Vagina (tissue), 2 donors: ENCODE measurements at regions not wholly inside any gene's neighbourhood (a gene's known extent, or its start where the extent isn't known, plus 50 kb on each side); places are given as distances from the start of the nearest gene placed in this dataset.

Experiments
- DNase-seq, 2 donors: peaks; one replicate each; pipeline ENCODE4 v3.0.0-alpha.2; 2017; ENCODE audit errors: extremely low spot score in 2 of 2
- H3K27ac ChIP-seq: fragments of 200-600 bp; sonication (generic); one replicate; pipeline ENCODE4 v1.5.1; 2019
- H3K27me3 ChIP-seq: fragments of 200-600 bp; sonication (generic); one replicate; pipeline ENCODE4 v1.5.1; 2019
- H3K36me3 ChIP-seq, 2 donors: fragments of 200-600 bp; sonication (generic); one replicate each; pipeline ENCODE4 v1.5.1; 2017 to 2019
- H3K4me1 ChIP-seq: fragments of 200-600 bp; sonication (generic); one replicate; pipeline ENCODE4 v1.5.1; 2019
- H3K4me3 ChIP-seq, 2 donors: fragments of 200-600 bp; sonication (generic); 1 replicate in 1 of 2; 2 replicates in 1 of 2; pipeline ENCODE4 v1.5.1; 2016 to 2019
- H3K9me3 ChIP-seq: fragments of 200-600 bp; sonication (generic); one replicate; pipeline ENCODE4 v1.5.1; 2019
- POLR2A ChIP-seq, 2 donors: fragments of 450-650 bp; IDR thresholded peaks; one replicate each; pipeline ENCODE4 v1.6.1; 2017; ENCODE audit warnings: antibody characterized with exemption in 2 of 2, mild to moderate bottlenecking in 2 of 2, moderate library complexity in 2 of 2
- POLR2AphosphoS5 ChIP-seq, 2 donors: sonication (generic); formaldehyde crosslinking; IDR thresholded peaks; one replicate each; pipeline ENCODE4 v1.9.0; 2017; ENCODE audit warnings: antibody characterized with exemption in 2 of 2, mild to moderate bottlenecking in 2 of 2, low read depth in 1 of 2; ENCODE audit not compliant: insufficient read depth in 1 of 2
- intact Hi-C: fragments of 100-400 bp; cut with DNase I; formaldehyde crosslinking; loops from one replicate; pipeline ENCODE4 v1.15.1; 2023
- TF ChIP-seq, protein P1 (sequence below), 3 experiments: fragments of 450-650 bp in 2 of 3; fragments of 200-600 bp in 1 of 3; sonication (generic) in 1 of 3; IDR thresholded peaks; one replicate each; pipeline ENCODE4 v1.5.1; 2017 to 2019; ENCODE audit warnings: antibody characterized with exemption in 3 of 3, mild to moderate bottlenecking in 2 of 3, moderate library complexity in 2 of 3

DNA sequence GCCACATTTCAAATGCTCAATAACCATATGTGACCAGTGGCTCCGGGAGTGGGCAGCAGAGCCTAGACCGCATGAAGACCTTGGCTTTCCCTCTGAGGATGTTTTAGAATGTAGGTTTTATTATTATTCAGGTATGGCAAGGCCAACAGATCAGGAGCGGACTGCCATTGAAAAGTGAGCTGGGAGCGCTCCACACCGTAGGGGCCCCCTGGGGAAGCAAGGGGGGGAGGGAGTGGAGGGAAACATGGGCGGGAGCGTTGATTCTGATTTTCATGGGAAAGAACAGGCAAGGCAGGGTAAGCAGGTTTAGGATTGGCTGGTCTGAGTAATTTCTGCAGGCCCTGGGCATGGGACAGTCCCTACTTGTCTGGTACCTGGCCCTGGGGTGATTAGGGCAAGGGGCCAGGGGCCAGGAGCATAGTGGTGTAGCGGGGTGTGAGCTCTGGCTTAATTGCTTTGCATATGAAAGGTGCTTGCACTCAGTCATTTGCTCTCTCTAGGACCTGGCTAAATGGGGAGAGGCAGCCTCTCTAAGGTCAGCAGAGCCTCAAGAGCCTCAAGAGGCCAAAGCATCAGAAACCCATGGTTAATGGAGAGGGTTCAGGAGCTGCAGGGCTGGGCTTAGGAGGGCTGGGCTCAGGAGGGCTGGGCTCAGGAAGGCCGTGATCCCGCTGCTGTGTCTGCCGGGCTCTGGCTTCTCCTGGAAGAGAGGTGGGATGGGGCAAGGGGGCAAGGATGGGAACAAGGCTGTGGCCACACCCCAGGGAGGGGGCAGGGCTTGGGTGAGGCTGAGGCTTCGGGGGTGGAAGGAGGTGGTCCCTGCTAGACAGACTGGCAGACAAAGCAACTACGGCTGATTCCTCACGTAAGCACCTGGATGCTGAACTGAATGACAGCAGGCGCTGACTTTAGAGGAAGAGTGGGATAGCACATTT is 82.0 kb upstream of the WASF3 start:
- H3K4me1 ChIP-seq, result no peaks in the 10 kb centered on the region
- H3K36me3 ChIP-seq, result no peaks in the 10 kb centered on the region
- no peak overlapping the region for H3K4me3 ChIP-seq
- no peak overlapping the region for H3K27ac ChIP-seq
- DNase-seq, result peak; percentile 74 to 81
- TF ChIP-seq POLR2AphosphoS5 (IDR thresholded peaks at IDR 0.05; ENCODE audit: insufficient read depth in 1 of 2, low read depth in 1 of 2), result no peak
- H3K27me3 ChIP-seq, result no peaks in the 10 kb centered on the region
- H3K9me3 ChIP-seq, result no peaks in the 10 kb centered on the region
- intact Hi-C loops, result no loop called here

DNA sequence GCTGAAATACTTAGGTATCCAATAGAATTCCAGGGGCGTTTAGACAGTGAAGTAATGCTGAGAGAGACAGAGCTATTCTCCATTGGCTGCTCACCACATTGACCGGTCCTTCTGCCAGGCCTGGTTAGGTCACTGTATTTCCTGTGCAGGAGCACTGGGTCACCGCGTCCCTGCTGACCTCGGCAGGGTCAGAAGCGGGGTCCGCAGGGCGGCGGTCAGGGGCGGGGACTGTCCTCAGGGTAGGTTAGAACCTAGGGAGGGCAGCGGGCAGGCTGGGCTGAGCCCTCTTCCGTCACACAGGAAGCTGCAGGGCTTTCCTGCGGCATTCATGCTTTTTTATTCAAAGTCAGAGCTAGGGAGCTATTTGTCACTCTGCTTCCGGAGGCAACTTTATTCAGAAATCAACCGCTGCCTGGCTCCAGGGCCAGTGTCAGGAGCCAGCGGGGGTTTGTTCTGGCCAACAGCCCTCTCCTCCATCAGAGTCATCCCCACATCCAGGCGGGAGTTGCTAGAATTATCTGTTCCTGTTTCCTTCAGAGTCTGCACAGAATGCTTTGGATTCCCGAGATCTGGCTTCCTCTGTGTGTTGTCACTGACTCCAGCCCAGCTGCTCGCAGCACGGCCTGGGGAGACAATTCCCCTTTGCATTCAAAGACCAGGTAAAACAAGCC is 81.2 kb upstream of the WASF3 start:
- Histone ChIP-seq H3K36me3 (no peaks in the 10 kb centered on the region), H3K4me1 (no peaks in the 10 kb centered on the region), H3K27me3 (no peaks in the 10 kb centered on the region), H3K4me3 (no peak overlapping the region), H3K27ac (no peak overlapping the region), H3K9me3 (no peaks in the 10 kb centered on the region)
- TF ChIP-seq, protein P1, sequence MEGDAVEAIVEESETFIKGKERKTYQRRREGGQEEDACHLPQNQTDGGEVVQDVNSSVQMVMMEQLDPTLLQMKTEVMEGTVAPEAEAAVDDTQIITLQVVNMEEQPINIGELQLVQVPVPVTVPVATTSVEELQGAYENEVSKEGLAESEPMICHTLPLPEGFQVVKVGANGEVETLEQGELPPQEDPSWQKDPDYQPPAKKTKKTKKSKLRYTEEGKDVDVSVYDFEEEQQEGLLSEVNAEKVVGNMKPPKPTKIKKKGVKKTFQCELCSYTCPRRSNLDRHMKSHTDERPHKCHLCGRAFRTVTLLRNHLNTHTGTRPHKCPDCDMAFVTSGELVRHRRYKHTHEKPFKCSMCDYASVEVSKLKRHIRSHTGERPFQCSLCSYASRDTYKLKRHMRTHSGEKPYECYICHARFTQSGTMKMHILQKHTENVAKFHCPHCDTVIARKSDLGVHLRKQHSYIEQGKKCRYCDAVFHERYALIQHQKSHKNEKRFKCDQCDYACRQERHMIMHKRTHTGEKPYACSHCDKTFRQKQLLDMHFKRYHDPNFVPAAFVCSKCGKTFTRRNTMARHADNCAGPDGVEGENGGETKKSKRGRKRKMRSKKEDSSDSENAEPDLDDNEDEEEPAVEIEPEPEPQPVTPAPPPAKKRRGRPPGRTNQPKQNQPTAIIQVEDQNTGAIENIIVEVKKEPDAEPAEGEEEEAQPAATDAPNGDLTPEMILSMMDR (IDR thresholded peaks at IDR 0.05), result no peak
- no peak for TF ChIP-seq POLR2A (IDR thresholded peaks at IDR 0.05)
- TF ChIP-seq POLR2AphosphoS5 (IDR thresholded peaks at IDR 0.05; ENCODE audit: insufficient read depth in 1 of 2, low read depth in 1 of 2), result no peak
- intact Hi-C loops, result no loop called here
- no peak for DNase-seq

DNA sequence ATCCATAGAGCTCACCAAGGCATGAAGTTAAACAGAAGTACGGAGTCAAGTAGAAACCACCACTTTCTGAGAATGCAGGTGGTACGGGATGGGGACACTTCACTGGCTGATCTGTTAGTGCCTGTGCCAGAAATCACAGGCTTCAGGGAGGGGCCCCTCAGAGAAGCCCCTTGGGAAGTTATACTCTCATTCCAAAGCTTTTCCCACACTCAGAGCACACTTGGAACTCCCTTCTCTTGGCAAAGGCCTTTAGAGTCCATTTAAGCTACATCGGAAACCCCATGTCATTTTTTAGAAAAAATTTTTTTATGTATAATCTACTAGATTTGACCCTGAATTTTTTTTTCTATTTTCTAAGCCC is 80.7 kb upstream of the WASF3 start:
- no peak overlapping the region for H3K27ac ChIP-seq
- no peaks in the 10 kb centered on the region for H3K4me1 ChIP-seq
- TF ChIP-seq, protein P1 (IDR thresholded peaks at IDR 0.05), result no peak
- TF ChIP-seq POLR2A (IDR thresholded peaks at IDR 0.05) (no peak), POLR2AphosphoS5 (IDR thresholded peaks at IDR 0.05; ENCODE audit: insufficient read depth in 1 of 2, low read depth in 1 of 2) (no peak)
- no peaks in the 10 kb centered on the region for H3K36me3 ChIP-seq
- no peaks in the 10 kb centered on the region for H3K27me3 ChIP-seq
- no peaks in the 10 kb centered on the region for H3K9me3 ChIP-seq
- intact Hi-C loops, result no loop called here
- no peak overlapping the region for H3K4me3 ChIP-seq
- no peak for DNase-seq

DNA sequence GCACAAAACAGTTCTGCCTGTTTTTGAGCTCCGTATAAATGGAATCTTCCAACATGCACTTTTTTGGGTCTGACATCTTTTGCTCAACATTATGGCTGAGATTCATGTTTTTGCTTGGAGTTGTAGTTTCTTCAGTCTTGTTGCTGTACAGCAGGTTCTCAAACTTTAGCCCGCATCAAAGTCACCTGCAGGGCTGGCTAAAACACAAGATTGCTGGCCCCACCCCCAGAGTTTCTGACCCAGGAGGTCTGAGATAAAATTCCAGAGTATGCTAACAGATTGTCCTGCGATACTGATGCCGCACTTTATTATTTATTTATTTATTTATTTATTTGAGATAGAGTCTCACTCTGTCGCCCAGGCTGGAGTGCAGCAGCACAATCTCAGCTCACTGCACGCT is 79.8 kb upstream of the WASF3 start:
- no peak for DNase-seq
- H3K9me3 ChIP-seq, result no peaks in the 10 kb centered on the region
- H3K27me3 ChIP-seq, result no peaks in the 10 kb centered on the region
- TF ChIP-seq POLR2A (IDR thresholded peaks at IDR 0.05) (no peak), POLR2AphosphoS5 (IDR thresholded peaks at IDR 0.05; ENCODE audit: insufficient read depth in 1 of 2, low read depth in 1 of 2) (no peak)
- TF ChIP-seq, protein P1 (IDR thresholded peaks at IDR 0.05), result no peak
- no peaks in the 10 kb centered on the region for H3K36me3 ChIP-seq
- H3K4me3 ChIP-seq, result no peak overlapping the region
- no peaks in the 10 kb centered on the region for H3K4me1 ChIP-seq
- intact Hi-C loops, result no loop called here
- H3K27ac ChIP-seq, result no peak overlapping the region

DNA sequence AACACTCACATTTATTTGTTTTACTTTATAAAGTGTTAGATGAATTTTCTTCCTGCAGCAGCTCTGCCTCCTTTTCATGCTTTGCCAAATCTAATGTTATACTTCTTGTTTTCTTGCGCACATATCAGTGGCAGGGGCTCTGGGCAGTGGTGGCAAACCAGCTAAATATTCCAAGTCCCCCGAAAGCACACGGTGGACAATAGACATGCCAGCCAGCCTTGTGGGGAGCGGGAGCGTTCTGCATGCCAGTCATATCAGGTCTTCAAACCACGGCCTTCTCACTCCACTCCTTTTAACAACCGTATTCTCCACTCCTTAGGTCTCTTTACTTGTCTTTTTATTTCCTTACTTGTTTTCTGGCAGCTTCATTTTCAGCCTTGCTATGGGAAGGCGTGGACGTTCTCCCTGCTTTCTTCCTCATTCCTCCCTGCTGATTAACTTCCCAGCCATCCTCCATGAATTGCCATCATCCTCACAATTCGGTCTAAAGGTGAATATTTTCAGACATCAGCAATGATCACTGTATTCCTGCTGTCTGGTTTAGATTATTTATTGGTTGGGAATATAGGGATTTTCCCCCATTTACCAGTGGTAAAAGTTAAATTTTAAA is 77.1 kb upstream of the WASF3 start:
- no peak overlapping the region for H3K4me3 ChIP-seq
- H3K9me3 ChIP-seq, result no peaks in the 10 kb centered on the region
- DNase-seq, result peak in 1 of 2 donors; percentile 46
- no peak overlapping the region for H3K27ac ChIP-seq
- H3K36me3 ChIP-seq, result no peaks in the 10 kb centered on the region
- TF ChIP-seq POLR2AphosphoS5 (IDR thresholded peaks at IDR 0.05; ENCODE audit: insufficient read depth in 1 of 2, low read depth in 1 of 2) (no peak), POLR2A (IDR thresholded peaks at IDR 0.05) (no peak)
- TF ChIP-seq, protein P1 (IDR thresholded peaks at IDR 0.05), result no peak
- no peaks in the 10 kb centered on the region for H3K27me3 ChIP-seq
- intact Hi-C loops, result loop anchor here (5.0 kb wide), 1 partner anchor 217 kb away; no protein-coding TSS in a partner anchor
- H3K4me1 ChIP-seq, result no peaks in the 10 kb centered on the region
